OCI-LY3 (cell line): ENCODE measurements at regions not wholly inside any gene's neighbourhood (a gene's known extent, or its start where the extent isn't known, plus 50 kb on each side); places are given as distances from the start of the nearest gene placed in this dataset.

Source experiments
- H2AFZ ChIP-seq: fragments of 200-600, 300-600 bp; shearing (Covaris generic); 2 replicates; pipeline ENCODE4 v1.6.0; 2014; ENCODE audit warnings: antibody characterized with exemption, low read depth, low read length
- H3K27ac ChIP-seq: fragments of 200-600, 300-600 bp; sonication (generic); 2 replicates; pipeline ENCODE4 v1.5.1; 2014; ENCODE audit warnings: mild to moderate bottlenecking, low read length, moderate library complexity, mixed read lengths
- H3K27me3 ChIP-seq: fragments of 200-600, 300-600 bp; sonication (generic); 2 replicates; pipeline ENCODE4 v1.6.1; 2014; ENCODE audit warnings: low read depth, low read length, mixed read lengths
- H3K36me3 ChIP-seq: fragments of 200-600, 300-600 bp; sonication (generic); replicated peaks from 2 replicates; pipeline ENCODE3; 2014; ENCODE audit warnings: low read depth, low read length, mixed read lengths
- H3K4me1 ChIP-seq: fragments of 300-600, 200-600 bp; sonication (generic); 2 replicates; pipeline ENCODE4 v1.6.1; 2014; ENCODE audit warnings: low read length, mixed read lengths
- H3K4me2 ChIP-seq: fragments of 200-600, 300-600 bp; sonication (generic); 2 replicates; pipeline ENCODE4 v1.6.1; 2014; ENCODE audit warnings: low read length, mixed read lengths
- H3K4me3 ChIP-seq: fragments of 300-600, 200-600 bp; sonication (generic); 2 replicates; pipeline ENCODE4 v1.5.1; 2014; ENCODE audit warnings: antibody characterized with exemption, mild to moderate bottlenecking, low read length, moderate library complexity
- H3K79me2 ChIP-seq: fragments of 300-600, 200-600 bp; shearing (Covaris generic); 2 replicates; pipeline ENCODE4 v1.6.1; 2014; ENCODE audit warnings: mild to moderate bottlenecking, low read length, mixed read lengths
- H3K9ac ChIP-seq: fragments of 300-600, 200-600 bp; shearing (Covaris generic); 2 replicates; pipeline ENCODE4 v1.6.0; 2014; ENCODE audit warnings: mild to moderate bottlenecking, low read length, moderate library complexity
- H3K9me3 ChIP-seq: fragments of 200-600, 300-600 bp; shearing (Covaris generic); 2 replicates; pipeline ENCODE4 v1.6.1; 2014; ENCODE audit warnings: low read length, mixed read lengths; ENCODE audit not compliant: insufficient read depth
- H4K20me1 ChIP-seq: fragments of 200-600, 300-600 bp; sonication (generic); 2 replicates; pipeline ENCODE4 v1.6.1; 2016; ENCODE audit warnings: low read length, mixed read lengths; ENCODE audit not compliant: insufficient read depth
- EZH2phosphoT487 ChIP-seq: fragments of 200-600 bp; shearing (Covaris generic); IDR thresholded peaks from 2 replicates; pipeline ENCODE4 v1.6.1; 2018; ENCODE audit warnings: antibody characterized with exemption, mixed run types, low read depth
- TF ChIP-seq, protein P1 (sequence below): fragments of 200-600, 300-600 bp; sonication (generic); IDR thresholded peaks from 2 replicates; pipeline ENCODE4 v1.5.1; 2014; ENCODE audit warnings: antibody characterized with exemption, low read length, low read depth

DNA sequence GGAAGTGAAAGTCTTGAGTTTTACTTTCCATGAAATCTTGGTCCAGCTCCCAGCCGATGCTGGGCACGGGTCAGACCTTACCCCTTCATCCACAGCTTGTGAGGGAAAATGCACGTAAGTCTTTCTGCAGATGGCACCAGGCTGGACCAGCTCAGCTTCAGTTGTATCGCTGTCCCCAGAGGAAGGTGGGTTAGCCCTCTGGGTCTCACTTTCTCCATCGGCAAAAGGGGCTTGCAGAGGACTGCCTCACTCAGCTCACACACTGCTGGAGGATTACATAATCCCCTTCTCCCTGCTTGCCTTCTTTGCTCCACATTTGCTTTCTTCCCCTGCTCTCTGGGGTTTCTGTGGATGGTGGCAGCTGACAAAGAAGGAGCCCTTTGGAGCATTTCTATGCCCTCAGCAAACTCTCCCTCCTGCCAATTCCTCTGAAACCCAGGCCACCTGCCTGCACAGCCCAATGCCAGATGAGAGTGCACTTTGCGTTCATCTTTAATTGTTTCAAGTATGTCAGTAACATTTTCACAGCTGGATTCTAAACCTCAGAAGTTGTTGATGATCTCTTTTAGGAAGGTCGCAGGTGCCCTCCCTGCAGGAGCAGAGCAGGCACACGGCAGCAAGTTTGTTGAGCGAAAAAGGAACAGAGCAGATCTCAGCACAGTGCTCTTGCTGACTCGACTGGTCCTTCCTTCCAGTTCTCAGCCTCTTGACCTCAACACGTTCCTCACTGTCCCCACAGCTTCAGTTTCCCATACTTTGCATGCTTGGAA is 155.6 kb upstream of the GLI2 start:
- no peaks in the 10 kb centered on the region for H3K36me3 ChIP-seq
- no peaks in the 10 kb centered on the region for H3K79me2 ChIP-seq
- TF ChIP-seq, protein P1, sequence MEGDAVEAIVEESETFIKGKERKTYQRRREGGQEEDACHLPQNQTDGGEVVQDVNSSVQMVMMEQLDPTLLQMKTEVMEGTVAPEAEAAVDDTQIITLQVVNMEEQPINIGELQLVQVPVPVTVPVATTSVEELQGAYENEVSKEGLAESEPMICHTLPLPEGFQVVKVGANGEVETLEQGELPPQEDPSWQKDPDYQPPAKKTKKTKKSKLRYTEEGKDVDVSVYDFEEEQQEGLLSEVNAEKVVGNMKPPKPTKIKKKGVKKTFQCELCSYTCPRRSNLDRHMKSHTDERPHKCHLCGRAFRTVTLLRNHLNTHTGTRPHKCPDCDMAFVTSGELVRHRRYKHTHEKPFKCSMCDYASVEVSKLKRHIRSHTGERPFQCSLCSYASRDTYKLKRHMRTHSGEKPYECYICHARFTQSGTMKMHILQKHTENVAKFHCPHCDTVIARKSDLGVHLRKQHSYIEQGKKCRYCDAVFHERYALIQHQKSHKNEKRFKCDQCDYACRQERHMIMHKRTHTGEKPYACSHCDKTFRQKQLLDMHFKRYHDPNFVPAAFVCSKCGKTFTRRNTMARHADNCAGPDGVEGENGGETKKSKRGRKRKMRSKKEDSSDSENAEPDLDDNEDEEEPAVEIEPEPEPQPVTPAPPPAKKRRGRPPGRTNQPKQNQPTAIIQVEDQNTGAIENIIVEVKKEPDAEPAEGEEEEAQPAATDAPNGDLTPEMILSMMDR = no peak
- TF ChIP-seq EZH2phosphoT487 = no peak
- no peaks in the 10 kb centered on the region for H4K20me1 ChIP-seq
- H3K9me3 ChIP-seq = no peaks in the 10 kb centered on the region
- no peak overlapping the region for H3K4me2 ChIP-seq
- H2AFZ ChIP-seq = no peak overlapping the region
- peaks cover 9% of the 10 kb centered on the region; the same call in 1 of the 2 replicates for H3K27me3 ChIP-seq
- H3K4me3 ChIP-seq = no peak overlapping the region
- no peaks in the 10 kb centered on the region for H3K4me1 ChIP-seq
- H3K27ac ChIP-seq = no peak overlapping the region
- H3K9ac ChIP-seq = no peak overlapping the region

DNA sequence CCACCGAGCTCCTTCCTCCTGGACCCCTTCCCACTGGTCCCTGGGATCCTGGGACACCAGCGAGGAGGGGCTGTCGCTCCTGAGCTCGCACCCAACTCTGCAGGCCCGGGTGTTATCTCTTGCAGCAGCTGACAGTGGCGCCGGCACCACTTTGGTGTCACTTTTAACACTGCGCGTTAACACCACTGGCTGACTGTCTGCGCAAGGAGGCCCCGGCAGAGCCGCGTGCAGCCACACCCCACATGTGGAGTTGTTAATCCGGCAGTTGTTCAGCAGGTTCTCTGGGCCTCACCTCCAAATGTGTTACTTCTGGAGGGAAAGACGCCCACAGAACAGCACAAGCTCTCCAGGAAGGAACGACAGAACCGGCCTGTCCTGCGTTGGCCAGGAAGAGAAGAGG is 155.0 kb upstream of the GLI2 start:
- H3K79me2 ChIP-seq = no peaks in the 10 kb centered on the region
- H3K4me2 ChIP-seq = no peak overlapping the region
- H3K9ac ChIP-seq = no peak overlapping the region
- no peaks in the 10 kb centered on the region for H3K9me3 ChIP-seq
- no peak overlapping the region for H3K27ac ChIP-seq
- no peak for TF ChIP-seq EZH2phosphoT487
- TF ChIP-seq, protein P1 = no peak
- H3K4me1 ChIP-seq = no peaks in the 10 kb centered on the region
- H4K20me1 ChIP-seq = no peaks in the 10 kb centered on the region
- H3K27me3 ChIP-seq = peaks cover 9% of the 10 kb centered on the region; the same call in 1 of the 2 replicates
- no peaks in the 10 kb centered on the region for H3K36me3 ChIP-seq
- no peak overlapping the region for H2AFZ ChIP-seq
- no peak overlapping the region for H3K4me3 ChIP-seq

DNA sequence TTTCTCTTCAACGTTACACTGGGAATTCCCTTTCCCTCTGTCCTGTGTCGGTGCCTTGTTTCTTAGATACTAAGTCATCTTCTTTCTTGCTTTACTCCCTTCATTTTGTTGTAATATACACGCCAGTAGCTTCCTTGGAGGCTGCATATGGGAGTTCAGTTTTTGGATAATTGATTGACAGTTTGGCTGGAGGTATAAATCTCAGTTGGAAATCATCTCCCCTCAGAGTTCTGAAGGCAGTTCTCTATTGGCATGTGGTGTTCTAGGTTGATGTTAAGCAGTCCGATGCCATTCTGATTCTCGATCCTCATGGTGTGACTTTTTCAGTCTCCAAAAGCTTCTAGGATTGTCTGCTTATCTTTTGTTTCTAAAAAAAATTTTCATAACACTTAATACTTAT is 152.5 kb upstream of the GLI2 start:
- H3K9me3 ChIP-seq = no peaks in the 10 kb centered on the region
- H4K20me1 ChIP-seq = no peaks in the 10 kb centered on the region
- H3K9ac ChIP-seq = no peak overlapping the region
- no peaks in the 10 kb centered on the region for H3K4me1 ChIP-seq
- H3K27ac ChIP-seq = no peak overlapping the region
- TF ChIP-seq, protein P1 = no peak
- no peak for TF ChIP-seq EZH2phosphoT487
- H3K79me2 ChIP-seq = no peaks in the 10 kb centered on the region
- H3K4me2 ChIP-seq = no peak overlapping the region
- H2AFZ ChIP-seq = no peak overlapping the region
- H3K36me3 ChIP-seq = no peaks in the 10 kb centered on the region
- H3K27me3 ChIP-seq = peaks cover 9% of the 10 kb centered on the region; the same call in 1 of the 2 replicates
- H3K4me3 ChIP-seq = no peak overlapping the region

DNA sequence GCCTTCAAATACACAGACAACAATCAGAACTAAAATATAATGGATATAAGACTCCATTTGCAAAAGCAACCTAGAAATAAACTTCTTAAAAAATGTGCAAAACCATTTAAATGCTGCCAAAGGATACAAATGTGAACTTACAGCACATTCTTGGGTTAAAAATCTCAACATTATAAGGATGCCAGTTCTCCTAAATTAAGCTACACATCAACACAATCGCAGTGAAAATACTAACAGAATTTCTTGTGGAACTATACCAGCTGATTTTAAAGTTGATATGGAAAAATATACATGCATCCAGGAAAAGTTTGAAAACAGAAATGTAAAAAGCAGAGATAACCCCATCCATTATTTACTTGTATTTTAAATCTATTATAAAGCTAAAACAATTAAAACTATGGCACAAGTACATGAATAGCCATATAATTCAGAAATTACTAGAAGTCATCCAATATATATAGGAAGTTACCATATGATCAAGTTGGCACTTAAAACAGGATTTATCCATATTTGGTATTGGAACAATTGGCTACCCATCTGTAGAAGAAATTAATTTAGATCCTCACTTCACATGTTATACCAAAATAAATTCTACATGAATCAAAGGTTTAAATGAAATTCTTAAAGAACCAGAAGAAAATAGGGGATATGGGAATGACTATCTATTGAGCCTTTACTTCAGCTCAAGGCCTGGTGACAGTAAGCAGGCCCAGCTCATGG is 151.7 kb upstream of the GLI2 start:
- H3K36me3 ChIP-seq = no peaks in the 10 kb centered on the region
- H3K9ac ChIP-seq = no peak overlapping the region
- H3K79me2 ChIP-seq = no peaks in the 10 kb centered on the region
- H2AFZ ChIP-seq = no peak overlapping the region
- peaks cover 12% of the 10 kb centered on the region; the same call in 1 of the 2 replicates for H3K27me3 ChIP-seq
- TF ChIP-seq, protein P1 = no peak
- no peak for TF ChIP-seq EZH2phosphoT487
- no peaks in the 10 kb centered on the region for H4K20me1 ChIP-seq
- H3K4me2 ChIP-seq = no peak overlapping the region
- no peaks in the 10 kb centered on the region for H3K9me3 ChIP-seq
- H3K4me1 ChIP-seq = no peaks in the 10 kb centered on the region
- no peak overlapping the region for H3K4me3 ChIP-seq
- no peak overlapping the region for H3K27ac ChIP-seq
